ENCODE measurements at regions not wholly inside any gene's neighbourhood (a gene's known extent, or its start where the extent isn't known, plus 50 kb on each side); places are given as distances from the start of the nearest gene placed in this dataset.

GRCh38 chr6:112639391-112639831 is 292.3 kb downstream of the RFPL4B start:
- H3K36me3 ChIP-seq (ENCODE audit: control insufficient read depth in 2 of 2, insufficient read depth in 2 of 2, low read length in 2 of 2) = no peaks in the 10 kb centered on the region
- no peaks in the 10 kb centered on the region for H3K4me1 ChIP-seq (ENCODE audit: control insufficient read depth, insufficient read depth, low read length)
- no peaks in the 10 kb centered on the region for H3K9me3 ChIP-seq (ENCODE audit: control insufficient read depth in 2 of 2, low read length in 2 of 2)
- no peak overlapping the region for H3K4me3 ChIP-seq (ENCODE audit: low read length in 2 of 2)
- H3K9ac ChIP-seq (ENCODE audit: low read length in 2 of 2) = no peak overlapping the region
- H3K27ac ChIP-seq (ENCODE audit: low read length) = no peak overlapping the region
- H3K27me3 ChIP-seq (ENCODE audit: control insufficient read depth in 1 of 2, insufficient read depth in 2 of 2, low read length in 2 of 2) = no peaks in the 10 kb centered on the region

- no peak overlapping the region for H3K27ac ChIP-seq (ENCODE audit: low read length)
- no peak overlapping the region for H3K9ac ChIP-seq (ENCODE audit: low read length in 2 of 2)
- H3K36me3 ChIP-seq (ENCODE audit: control insufficient read depth in 2 of 2, insufficient read depth in 2 of 2, low read length in 2 of 2) = no peaks in the 10 kb centered on the region
- H3K9me3 ChIP-seq (ENCODE audit: control insufficient read depth in 2 of 2, low read length in 2 of 2) = no peaks in the 10 kb centered on the region
- no peaks in the 10 kb centered on the region for H3K27me3 ChIP-seq (ENCODE audit: control insufficient read depth in 1 of 2, insufficient read depth in 2 of 2, low read length in 2 of 2)
- no peaks in the 10 kb centered on the region for H3K4me1 ChIP-seq (ENCODE audit: control insufficient read depth, insufficient read depth, low read length)
- no peak overlapping the region for H3K4me3 ChIP-seq (ENCODE audit: low read length in 2 of 2)
These were observed 293.8 kb downstream of the RFPL4B start for GRCh38 chr6:112640891-112641290.

- Histone ChIP-seq H3K9me3 (ENCODE audit: control insufficient read depth in 2 of 2, low read length in 2 of 2) (no peaks in the 10 kb centered on the region), H3K27ac (ENCODE audit: low read length) (no peak overlapping the region), H3K36me3 (ENCODE audit: control insufficient read depth in 2 of 2, insufficient read depth in 2 of 2, low read length in 2 of 2) (no peaks in the 10 kb centered on the region), H3K4me3 (ENCODE audit: low read length in 2 of 2) (no peak overlapping the region), H3K9ac (ENCODE audit: low read length in 2 of 2) (no peak overlapping the region), H3K27me3 (ENCODE audit: control insufficient read depth in 1 of 2, insufficient read depth in 2 of 2, low read length in 2 of 2) (no peaks in the 10 kb centered on the region), H3K4me1 (ENCODE audit: control insufficient read depth, insufficient read depth, low read length) (no peaks in the 10 kb centered on the region)
These were observed 302.7 kb downstream of the RFPL4B start for GRCh38 chr6:112649853-112650252.

GRCh38 chr6:112651239-112651638 is 304.1 kb downstream of the RFPL4B start:
- H3K9ac ChIP-seq (ENCODE audit: low read length in 2 of 2) = no peak overlapping the region
- H3K4me1 ChIP-seq (ENCODE audit: control insufficient read depth, insufficient read depth, low read length) = no peaks in the 10 kb centered on the region
- H3K9me3 ChIP-seq (ENCODE audit: control insufficient read depth in 2 of 2, low read length in 2 of 2) = no peaks in the 10 kb centered on the region

GRCh38 chr6:112659912-112660311 is 312.8 kb downstream of the RFPL4B start:
- no peaks in the 10 kb centered on the region for H3K36me3 ChIP-seq (ENCODE audit: control insufficient read depth in 2 of 2, insufficient read depth in 2 of 2, low read length in 2 of 2)
- H3K27ac ChIP-seq (ENCODE audit: low read length) = no peak overlapping the region
- no peak overlapping the region for H3K4me3 ChIP-seq (ENCODE audit: low read length in 2 of 2)
- no peaks in the 10 kb centered on the region for H3K4me1 ChIP-seq (ENCODE audit: control insufficient read depth, insufficient read depth, low read length)
- no peaks in the 10 kb centered on the region for H3K9me3 ChIP-seq (ENCODE audit: control insufficient read depth in 2 of 2, low read length in 2 of 2)
- no peak overlapping the region for H3K9ac ChIP-seq (ENCODE audit: low read length in 2 of 2)
- H3K27me3 ChIP-seq (ENCODE audit: control insufficient read depth in 1 of 2, insufficient read depth in 2 of 2, low read length in 2 of 2) = no peaks in the 10 kb centered on the region

More at GRCh38 chr6:112651239-112651638, 304.1 kb downstream of the RFPL4B start:
- Histone ChIP-seq H3K36me3 (ENCODE audit: control insufficient read depth in 2 of 2, insufficient read depth in 2 of 2, low read length in 2 of 2) (no peaks in the 10 kb centered on the region), H3K27me3 (ENCODE audit: control insufficient read depth in 1 of 2, insufficient read depth in 2 of 2, low read length in 2 of 2) (no peaks in the 10 kb centered on the region), H3K4me3 (ENCODE audit: low read length in 2 of 2) (no peak overlapping the region), H3K27ac (ENCODE audit: low read length) (no peak overlapping the region)

DNA sequence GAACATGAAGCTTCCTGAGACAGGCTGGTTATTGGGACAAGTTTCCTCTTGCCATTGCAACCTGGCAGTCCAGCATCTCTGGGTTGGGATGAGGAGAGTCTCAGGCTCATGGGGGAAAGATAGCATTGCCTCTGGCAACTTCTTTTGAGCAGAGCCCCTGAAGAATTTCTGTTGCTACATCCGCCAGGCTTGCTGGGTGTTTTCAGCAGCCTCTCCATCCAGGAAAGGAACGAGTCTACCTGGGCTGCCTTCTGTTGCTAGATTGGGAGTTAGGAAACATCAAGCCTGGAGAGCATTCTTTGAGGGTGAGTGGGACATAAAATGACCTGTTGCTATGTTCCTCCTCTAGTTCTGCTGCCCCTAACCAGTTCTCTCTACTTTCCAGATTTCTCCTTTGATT is 313.5 kb downstream of the RFPL4B start:
- H3K4me3 ChIP-seq (ENCODE audit: low read length in 2 of 2) = no peak overlapping the region
- H3K9me3 ChIP-seq (ENCODE audit: control insufficient read depth in 2 of 2, low read length in 2 of 2) = no peaks in the 10 kb centered on the region
- H3K27me3 ChIP-seq (ENCODE audit: control insufficient read depth in 1 of 2, insufficient read depth in 2 of 2, low read length in 2 of 2) = no peaks in the 10 kb centered on the region
- H3K27ac ChIP-seq (ENCODE audit: low read length) = no peak overlapping the region
- no peaks in the 10 kb centered on the region for H3K36me3 ChIP-seq (ENCODE audit: control insufficient read depth in 2 of 2, insufficient read depth in 2 of 2, low read length in 2 of 2)
- no peaks in the 10 kb centered on the region for H3K4me1 ChIP-seq (ENCODE audit: control insufficient read depth, insufficient read depth, low read length)
- H3K9ac ChIP-seq (ENCODE audit: low read length in 2 of 2) = no peak overlapping the region

DNA sequence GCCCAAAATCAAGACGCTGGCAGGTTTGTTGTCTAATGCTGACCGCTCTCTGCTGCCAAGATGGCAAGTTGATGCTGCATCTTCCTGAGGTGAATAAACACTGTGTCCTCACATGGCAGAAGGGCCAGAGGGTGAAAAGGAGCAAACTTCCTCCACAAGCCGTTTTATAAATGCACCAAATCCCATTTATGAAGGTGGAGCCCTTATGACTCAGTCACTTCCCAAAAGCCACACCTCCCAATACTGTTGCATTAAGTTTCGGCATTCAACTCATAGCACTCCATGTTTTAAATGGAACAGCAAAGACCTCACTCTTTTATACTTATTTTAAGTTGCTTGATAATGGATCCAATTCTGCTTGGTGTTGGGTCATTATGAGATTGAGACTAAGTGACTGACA is 316.6 kb downstream of the RFPL4B start:
- Histone ChIP-seq H3K9ac (ENCODE audit: low read length in 2 of 2) (no peak overlapping the region), H3K9me3 (ENCODE audit: control insufficient read depth in 2 of 2, low read length in 2 of 2) (no peaks in the 10 kb centered on the region), H3K27me3 (ENCODE audit: control insufficient read depth in 1 of 2, insufficient read depth in 2 of 2, low read length in 2 of 2) (no peaks in the 10 kb centered on the region), H3K4me1 (ENCODE audit: control insufficient read depth, insufficient read depth, low read length) (no peaks in the 10 kb centered on the region), H3K27ac (ENCODE audit: low read length) (no peak overlapping the region), H3K36me3 (ENCODE audit: control insufficient read depth in 2 of 2, insufficient read depth in 2 of 2, low read length in 2 of 2) (no peaks in the 10 kb centered on the region), H3K4me3 (ENCODE audit: low read length in 2 of 2) (no peak overlapping the region)

- Histone ChIP-seq H3K9ac (ENCODE audit: low read length in 2 of 2) (no peak overlapping the region), H3K4me3 (ENCODE audit: low read length in 2 of 2) (no peak overlapping the region), H3K4me1 (ENCODE audit: control insufficient read depth, insufficient read depth, low read length) (no peaks in the 10 kb centered on the region), H3K27me3 (ENCODE audit: control insufficient read depth in 1 of 2, insufficient read depth in 2 of 2, low read length in 2 of 2) (no peaks in the 10 kb centered on the region), H3K27ac (ENCODE audit: low read length) (no peak overlapping the region), H3K9me3 (ENCODE audit: control insufficient read depth in 2 of 2, low read length in 2 of 2) (no peaks in the 10 kb centered on the region), H3K36me3 (ENCODE audit: control insufficient read depth in 2 of 2, insufficient read depth in 2 of 2, low read length in 2 of 2) (no peaks in the 10 kb centered on the region)
These were observed 318.0 kb downstream of the RFPL4B start for GRCh38 chr6:112665114-112665513.

GRCh38 chr6:112665815-112666214 is 318.7 kb downstream of the RFPL4B start:
- no peaks in the 10 kb centered on the region for H3K4me1 ChIP-seq (ENCODE audit: control insufficient read depth, insufficient read depth, low read length)
- no peaks in the 10 kb centered on the region for H3K9me3 ChIP-seq (ENCODE audit: control insufficient read depth in 2 of 2, low read length in 2 of 2)
- no peaks in the 10 kb centered on the region for H3K36me3 ChIP-seq (ENCODE audit: control insufficient read depth in 2 of 2, insufficient read depth in 2 of 2, low read length in 2 of 2)
- no peak overlapping the region for H3K9ac ChIP-seq (ENCODE audit: low read length in 2 of 2)
- H3K27ac ChIP-seq (ENCODE audit: low read length) = no peak overlapping the region
- H3K4me3 ChIP-seq (ENCODE audit: low read length in 2 of 2) = no peak overlapping the region
- H3K27me3 ChIP-seq (ENCODE audit: control insufficient read depth in 1 of 2, insufficient read depth in 2 of 2, low read length in 2 of 2) = no peaks in the 10 kb centered on the region

- Histone ChIP-seq H3K9me3 (ENCODE audit: control insufficient read depth in 2 of 2, low read length in 2 of 2) (no peaks in the 10 kb centered on the region), H3K36me3 (ENCODE audit: control insufficient read depth in 2 of 2, insufficient read depth in 2 of 2, low read length in 2 of 2) (no peaks in the 10 kb centered on the region), H3K4me3 (ENCODE audit: low read length in 2 of 2) (no peak overlapping the region), H3K9ac (ENCODE audit: low read length in 2 of 2) (no peak overlapping the region), H3K27me3 (ENCODE audit: control insufficient read depth in 1 of 2, insufficient read depth in 2 of 2, low read length in 2 of 2) (no peaks in the 10 kb centered on the region), H3K27ac (ENCODE audit: low read length) (no peak overlapping the region), H3K4me1 (ENCODE audit: control insufficient read depth, insufficient read depth, low read length) (no peaks in the 10 kb centered on the region)
These were observed 320.3 kb downstream of the RFPL4B start for GRCh38 chr6:112667427-112667826.

DNA sequence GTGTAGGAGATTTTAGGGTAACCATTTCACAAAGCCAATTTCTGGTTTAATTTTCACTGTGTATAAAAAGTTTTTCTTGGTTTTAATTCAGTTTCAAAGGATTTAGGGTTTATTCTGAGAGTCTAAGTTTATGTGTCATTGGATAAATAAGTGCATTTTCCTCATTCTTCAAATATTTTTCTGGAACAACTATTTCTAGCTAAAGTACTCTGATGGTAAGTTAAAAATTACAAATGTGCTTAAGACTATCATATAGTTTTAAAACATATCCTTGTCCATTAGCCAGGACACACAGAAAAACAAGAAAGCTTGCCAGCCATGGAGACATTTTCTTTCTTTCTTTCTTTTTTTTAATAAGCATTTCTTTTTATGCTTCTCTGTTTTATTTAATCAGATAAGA is 333.0 kb downstream of the RFPL4B start:
- no peaks in the 10 kb centered on the region for H3K4me1 ChIP-seq (ENCODE audit: control insufficient read depth, insufficient read depth, low read length)
- no peak overlapping the region for H3K4me3 ChIP-seq (ENCODE audit: low read length in 2 of 2)
- no peaks in the 10 kb centered on the region for H3K27me3 ChIP-seq (ENCODE audit: control insufficient read depth in 1 of 2, insufficient read depth in 2 of 2, low read length in 2 of 2)
- H3K27ac ChIP-seq (ENCODE audit: low read length) = no peak overlapping the region
- H3K9me3 ChIP-seq (ENCODE audit: control insufficient read depth in 2 of 2, low read length in 2 of 2) = no peaks in the 10 kb centered on the region
- H3K9ac ChIP-seq (ENCODE audit: low read length in 2 of 2) = no peak overlapping the region
- H3K36me3 ChIP-seq (ENCODE audit: control insufficient read depth in 2 of 2, insufficient read depth in 2 of 2, low read length in 2 of 2) = no peaks in the 10 kb centered on the region
